Gastrocnemius medialis (tissue), 4 donors: ENCODE measurements at regions not wholly inside any gene's neighbourhood (a gene's known extent, or its start where the extent isn't known, plus 50 kb on each side); places are given as distances from the start of the nearest gene placed in this dataset.

ENCODE experiments used
- POLR2A ChIP-seq, 2 donors: fragments of 450-650 bp; IDR thresholded peaks; one replicate each; pipeline ENCODE4 v1.6.1; 2017; ENCODE audit warnings: antibody characterized with exemption in 2 of 2, mild to moderate bottlenecking in 2 of 2, moderate library complexity in 2 of 2
- TF ChIP-seq, protein P1 (sequence below), 5 experiments: fragments of 450-650 bp in 3 of 5; fragments of 200-600 bp in 2 of 5; sonication (generic) in 2 of 5; IDR thresholded peaks in 4 of 5; conservative IDR thresholded peaks in 1 of 5; 1 replicate in 4 of 5; 2 replicates in 1 of 5; pipeline ENCODE4 v1.5.1; 2016 to 2019; ENCODE audit warnings: antibody characterized with exemption in 5 of 5, mild to moderate bottlenecking in 3 of 5, moderate library complexity in 3 of 5

DNA sequence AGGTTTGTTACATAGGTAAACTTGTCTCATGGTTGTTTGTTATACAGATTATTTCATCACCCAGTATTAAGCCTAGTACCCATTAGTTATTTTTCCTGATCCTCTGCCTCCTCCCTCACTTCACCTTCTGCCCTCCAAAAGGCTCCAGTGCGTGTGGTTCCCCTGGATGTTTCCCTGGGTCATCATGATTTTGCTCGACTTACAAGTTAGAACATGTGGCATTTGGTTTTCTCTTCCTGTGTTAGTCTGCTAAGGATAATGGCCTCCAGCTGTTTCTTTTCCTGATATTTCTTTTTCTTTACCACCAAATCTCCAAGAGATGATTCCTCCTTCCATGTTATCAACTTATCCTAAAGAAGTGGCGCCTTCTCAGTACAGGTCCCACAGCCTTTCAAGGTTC, 543.1 kb upstream of the ADGRL3 start:
- TF ChIP-seq, protein P1, sequence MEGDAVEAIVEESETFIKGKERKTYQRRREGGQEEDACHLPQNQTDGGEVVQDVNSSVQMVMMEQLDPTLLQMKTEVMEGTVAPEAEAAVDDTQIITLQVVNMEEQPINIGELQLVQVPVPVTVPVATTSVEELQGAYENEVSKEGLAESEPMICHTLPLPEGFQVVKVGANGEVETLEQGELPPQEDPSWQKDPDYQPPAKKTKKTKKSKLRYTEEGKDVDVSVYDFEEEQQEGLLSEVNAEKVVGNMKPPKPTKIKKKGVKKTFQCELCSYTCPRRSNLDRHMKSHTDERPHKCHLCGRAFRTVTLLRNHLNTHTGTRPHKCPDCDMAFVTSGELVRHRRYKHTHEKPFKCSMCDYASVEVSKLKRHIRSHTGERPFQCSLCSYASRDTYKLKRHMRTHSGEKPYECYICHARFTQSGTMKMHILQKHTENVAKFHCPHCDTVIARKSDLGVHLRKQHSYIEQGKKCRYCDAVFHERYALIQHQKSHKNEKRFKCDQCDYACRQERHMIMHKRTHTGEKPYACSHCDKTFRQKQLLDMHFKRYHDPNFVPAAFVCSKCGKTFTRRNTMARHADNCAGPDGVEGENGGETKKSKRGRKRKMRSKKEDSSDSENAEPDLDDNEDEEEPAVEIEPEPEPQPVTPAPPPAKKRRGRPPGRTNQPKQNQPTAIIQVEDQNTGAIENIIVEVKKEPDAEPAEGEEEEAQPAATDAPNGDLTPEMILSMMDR (IDR thresholded peaks at IDR 0.05 in 4 of 5, conservative IDR thresholded peaks at IDR 0.05 in 1 of 5): no peak
- TF ChIP-seq POLR2A (IDR thresholded peaks at IDR 0.05): no peak
